ENCODE measurements at regions not wholly inside any gene's neighbourhood (a gene's known extent, or its start where the extent isn't known, plus 50 kb on each side); places are given as distances from the start of the nearest gene placed in this dataset.
"Not testable (repeated sequence)": the region's sequence is repeated elsewhere in the genome, so short reads cannot be mapped to it uniquely, and the experiment has no call there.

- no peak for ATAC-seq
Observed at GRCh38 chr7:119472408-119473038, 800.5 kb upstream of the KCND2 start.

- no peak for ATAC-seq
Observed at GRCh38 chr7:119482209-119482608, 790.8 kb upstream of the KCND2 start.

- no peak for ATAC-seq
Observed at GRCh38 chr7:119482671-119483070, 790.3 kb upstream of the KCND2 start.

- ATAC-seq: no peak
Observed at GRCh38 chr7:119483364-119483763, 789.6 kb upstream of the KCND2 start.

- no peak for ATAC-seq
Observed at GRCh38 chr7:119514326-119514725, 758.6 kb upstream of the KCND2 start.

- no peak for ATAC-seq
Observed at GRCh38 chr7:119515214-119515613, 757.8 kb upstream of the KCND2 start.

GRCh38 chr7:119515962-119516361 lies 757.0 kb upstream of the KCND2 start:
- ATAC-seq: no peak

- ATAC-seq: no peak
Observed at GRCh38 chr7:119522263-119522662, 750.7 kb upstream of the KCND2 start.

- ATAC-seq: no peak
Observed at GRCh38 chr7:119522698-119523097, 750.3 kb upstream of the KCND2 start.

GRCh38 chr7:119545118-119545517 lies 727.9 kb upstream of the KCND2 start:
- ATAC-seq: no peak

GRCh38 chr7:119555788-119556187 lies 717.2 kb upstream of the KCND2 start:
- no peak for ATAC-seq

GRCh38 chr7:119556436-119556835 lies 716.5 kb upstream of the KCND2 start:
- no peak for ATAC-seq

GRCh38 chr7:119561751-119562150 lies 711.2 kb upstream of the KCND2 start:
- no peak for ATAC-seq

GRCh38 chr7:119562839-119563238 lies 710.1 kb upstream of the KCND2 start:
- no peak for ATAC-seq

- no peak for ATAC-seq
Observed at GRCh38 chr7:119571666-119572065, 701.3 kb upstream of the KCND2 start.

- no peak for ATAC-seq
Observed at GRCh38 chr7:119572132-119572531, 700.8 kb upstream of the KCND2 start.

- no peak for ATAC-seq
Observed at GRCh38 chr7:119572541-119572940, 700.4 kb upstream of the KCND2 start.

GRCh38 chr7:119578116-119578515 lies 694.9 kb upstream of the KCND2 start:
- ATAC-seq: no peak

- ATAC-seq: no peak
Observed at GRCh38 chr7:119594956-119595355, 678.0 kb upstream of the KCND2 start.

GRCh38 chr7:119596651-119597050 lies 676.3 kb upstream of the KCND2 start:
- no peak for ATAC-seq

GRCh38 chr7:119606297-119606696 lies 666.7 kb upstream of the KCND2 start:
- no peak for ATAC-seq

- no peak for ATAC-seq
Observed at GRCh38 chr7:119620769-119621168, 652.2 kb upstream of the KCND2 start.

GRCh38 chr7:119623427-119623826 lies 649.5 kb upstream of the KCND2 start:
- ATAC-seq: no peak

GRCh38 chr7:119630406-119630969 lies 642.5 kb upstream of the KCND2 start:
- no peak for ATAC-seq

GRCh38 chr7:119633812-119634211 lies 639.2 kb upstream of the KCND2 start:
- ATAC-seq: not testable (repeated sequence)
